ENCODE measurements at regions not wholly inside any gene's neighbourhood (a gene's known extent, or its start where the extent isn't known, plus 50 kb on each side); places are given as distances from the start of the nearest gene placed in this dataset.

DNA sequence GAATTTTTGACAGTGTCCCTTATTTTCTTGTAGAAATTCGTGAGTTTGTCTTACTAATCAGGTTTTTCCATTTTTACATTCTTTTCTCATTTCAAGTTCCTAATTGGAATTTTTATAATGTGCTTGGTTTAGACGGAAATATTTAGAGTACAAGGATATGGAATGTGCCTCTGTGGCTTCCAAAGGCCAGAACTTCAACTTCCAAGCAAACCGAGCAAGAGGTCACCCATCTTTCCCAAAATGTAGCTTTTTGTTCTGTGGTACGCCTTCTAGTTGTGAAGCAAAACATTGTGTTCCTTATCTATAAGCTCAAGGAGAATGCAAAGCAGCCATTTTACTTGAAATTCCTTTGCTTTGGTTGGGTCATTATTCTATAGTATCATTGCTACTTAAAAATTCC is 212.8 kb upstream of the PACRGL start:
- no peaks in the 10 kb centered on the region for H3K79me2 ChIP-seq
- H3K4me1 ChIP-seq, result no peaks in the 10 kb centered on the region
- no peaks in the 10 kb centered on the region for H3K27me3 ChIP-seq (ENCODE audit: control insufficient read depth, insufficient read depth, low read length)
- no peak overlapping the region for H3K4me3 ChIP-seq (ENCODE audit: low read depth, low read length)
- H3K4me2 ChIP-seq (ENCODE audit: low read length), result no peak overlapping the region
- H3K9me3 ChIP-seq (ENCODE audit: control insufficient read depth, low read length), result no peaks in the 10 kb centered on the region
- no peak overlapping the region for H2AFZ ChIP-seq
- H3K27ac ChIP-seq, result no peak overlapping the region
- no peak overlapping the region for H3K9ac ChIP-seq
- no peaks in the 10 kb centered on the region for H3K36me3 ChIP-seq (ENCODE audit: control insufficient read depth, insufficient read depth, low read length)
- TF ChIP-seq, protein P1, sequence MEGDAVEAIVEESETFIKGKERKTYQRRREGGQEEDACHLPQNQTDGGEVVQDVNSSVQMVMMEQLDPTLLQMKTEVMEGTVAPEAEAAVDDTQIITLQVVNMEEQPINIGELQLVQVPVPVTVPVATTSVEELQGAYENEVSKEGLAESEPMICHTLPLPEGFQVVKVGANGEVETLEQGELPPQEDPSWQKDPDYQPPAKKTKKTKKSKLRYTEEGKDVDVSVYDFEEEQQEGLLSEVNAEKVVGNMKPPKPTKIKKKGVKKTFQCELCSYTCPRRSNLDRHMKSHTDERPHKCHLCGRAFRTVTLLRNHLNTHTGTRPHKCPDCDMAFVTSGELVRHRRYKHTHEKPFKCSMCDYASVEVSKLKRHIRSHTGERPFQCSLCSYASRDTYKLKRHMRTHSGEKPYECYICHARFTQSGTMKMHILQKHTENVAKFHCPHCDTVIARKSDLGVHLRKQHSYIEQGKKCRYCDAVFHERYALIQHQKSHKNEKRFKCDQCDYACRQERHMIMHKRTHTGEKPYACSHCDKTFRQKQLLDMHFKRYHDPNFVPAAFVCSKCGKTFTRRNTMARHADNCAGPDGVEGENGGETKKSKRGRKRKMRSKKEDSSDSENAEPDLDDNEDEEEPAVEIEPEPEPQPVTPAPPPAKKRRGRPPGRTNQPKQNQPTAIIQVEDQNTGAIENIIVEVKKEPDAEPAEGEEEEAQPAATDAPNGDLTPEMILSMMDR (IDR thresholded peaks at IDR 0.05), result no peak

DNA sequence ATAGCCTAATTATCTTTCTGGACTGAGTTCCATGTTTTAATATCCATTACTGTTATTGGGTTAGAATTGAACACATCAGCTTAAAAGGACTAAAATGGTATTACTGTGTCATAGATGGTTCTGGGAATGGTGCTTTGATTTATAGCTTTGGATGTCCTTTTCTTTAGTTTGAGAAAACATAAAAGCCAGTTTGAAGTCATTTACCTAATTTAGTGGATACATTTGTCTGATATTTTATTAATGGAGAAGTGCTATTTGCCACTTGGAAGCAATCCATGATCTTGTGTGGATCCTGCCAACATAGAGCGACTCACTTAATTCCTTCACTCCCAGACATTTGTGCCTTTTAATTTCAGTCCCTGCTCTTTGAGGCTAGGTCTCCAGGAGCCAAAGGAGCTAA is 212.4 kb upstream of the PACRGL start:
- Histone ChIP-seq H3K9me3 (ENCODE audit: control insufficient read depth, low read length) (no peaks in the 10 kb centered on the region), H3K9ac (no peak overlapping the region), H3K27ac (no peak overlapping the region), H2AFZ (no peak overlapping the region), H3K4me3 (ENCODE audit: low read depth, low read length) (no peak overlapping the region), H3K4me2 (ENCODE audit: low read length) (no peak overlapping the region), H3K79me2 (no peaks in the 10 kb centered on the region), H3K36me3 (ENCODE audit: control insufficient read depth, insufficient read depth, low read length) (no peaks in the 10 kb centered on the region), H3K4me1 (no peaks in the 10 kb centered on the region), H3K27me3 (ENCODE audit: control insufficient read depth, insufficient read depth, low read length) (no peaks in the 10 kb centered on the region)
- TF ChIP-seq, protein P1 (IDR thresholded peaks at IDR 0.05), result no peak

DNA sequence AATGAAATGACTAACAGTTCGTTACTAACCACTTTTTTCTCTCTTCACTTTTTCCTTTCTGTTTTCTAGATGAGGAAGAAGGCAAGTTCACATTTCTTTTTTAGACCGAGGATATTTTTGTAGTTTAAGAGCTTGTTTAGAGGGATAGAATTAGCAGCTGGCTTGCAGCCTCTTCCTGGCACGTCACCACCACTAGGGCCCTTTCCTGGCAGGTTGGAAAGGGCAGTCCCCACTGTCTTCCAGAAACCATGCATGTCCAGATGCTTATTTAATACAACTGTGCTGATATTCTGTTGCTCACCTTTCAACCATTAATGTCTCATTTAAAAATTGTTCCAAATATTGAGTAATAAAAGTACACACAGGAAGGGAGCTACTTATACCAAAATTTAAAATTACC is 209.5 kb upstream of the PACRGL start:
- H3K79me2 ChIP-seq, result no peaks in the 10 kb centered on the region
- no peak overlapping the region for H2AFZ ChIP-seq
- no peak overlapping the region for H3K4me2 ChIP-seq (ENCODE audit: low read length)
- H3K27ac ChIP-seq, result no peak overlapping the region
- H3K9me3 ChIP-seq (ENCODE audit: control insufficient read depth, low read length), result no peaks in the 10 kb centered on the region
- H3K4me1 ChIP-seq, result no peaks in the 10 kb centered on the region
- TF ChIP-seq, protein P1 (IDR thresholded peaks at IDR 0.05), result no peak
- H3K36me3 ChIP-seq (ENCODE audit: control insufficient read depth, insufficient read depth, low read length), result no peaks in the 10 kb centered on the region
- no peak overlapping the region for H3K9ac ChIP-seq
- no peaks in the 10 kb centered on the region for H3K27me3 ChIP-seq (ENCODE audit: control insufficient read depth, insufficient read depth, low read length)
- H3K4me3 ChIP-seq (ENCODE audit: low read depth, low read length), result no peak overlapping the region

DNA sequence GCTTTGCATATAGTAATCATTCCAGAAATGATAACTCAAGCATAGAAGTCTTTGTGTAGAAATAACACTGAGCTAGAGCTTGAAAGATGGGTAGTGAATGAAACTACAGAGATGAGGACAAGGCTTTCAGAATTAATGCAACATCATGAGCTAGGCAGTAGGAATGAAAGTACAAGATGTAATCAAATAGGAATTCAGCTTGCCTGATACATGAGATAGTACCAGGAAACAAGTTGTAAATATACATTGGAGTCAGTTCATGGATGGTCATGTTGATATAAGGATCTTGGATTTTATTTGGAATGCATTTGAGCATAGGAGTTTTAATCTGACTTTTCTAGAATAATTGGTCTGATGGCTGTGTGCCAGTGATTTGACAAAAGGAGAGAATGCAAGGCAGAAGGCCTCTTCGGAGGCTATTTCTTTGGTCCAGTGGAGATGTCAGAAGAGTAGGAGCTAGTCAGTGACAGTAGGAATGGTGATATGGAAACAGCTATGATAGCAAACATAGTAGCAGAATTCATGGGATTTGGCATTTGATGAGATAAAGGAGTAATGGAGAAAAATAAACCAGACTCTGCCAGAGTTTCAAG is 206.4 kb upstream of the PACRGL start:
- no peak overlapping the region for H3K27ac ChIP-seq
- H3K4me1 ChIP-seq, result no peaks in the 10 kb centered on the region
- no peaks in the 10 kb centered on the region for H3K79me2 ChIP-seq
- H3K9ac ChIP-seq, result no peak overlapping the region
- H3K4me2 ChIP-seq (ENCODE audit: low read length), result no peak overlapping the region
- no peak overlapping the region for H3K4me3 ChIP-seq (ENCODE audit: low read depth, low read length)
- no peak overlapping the region for H2AFZ ChIP-seq
- no peaks in the 10 kb centered on the region for H3K9me3 ChIP-seq (ENCODE audit: control insufficient read depth, low read length)
- H3K36me3 ChIP-seq (ENCODE audit: control insufficient read depth, insufficient read depth, low read length), result no peaks in the 10 kb centered on the region
- TF ChIP-seq, protein P1 (IDR thresholded peaks at IDR 0.05), result no peak
- H3K27me3 ChIP-seq (ENCODE audit: control insufficient read depth, insufficient read depth, low read length), result no peaks in the 10 kb centered on the region

DNA sequence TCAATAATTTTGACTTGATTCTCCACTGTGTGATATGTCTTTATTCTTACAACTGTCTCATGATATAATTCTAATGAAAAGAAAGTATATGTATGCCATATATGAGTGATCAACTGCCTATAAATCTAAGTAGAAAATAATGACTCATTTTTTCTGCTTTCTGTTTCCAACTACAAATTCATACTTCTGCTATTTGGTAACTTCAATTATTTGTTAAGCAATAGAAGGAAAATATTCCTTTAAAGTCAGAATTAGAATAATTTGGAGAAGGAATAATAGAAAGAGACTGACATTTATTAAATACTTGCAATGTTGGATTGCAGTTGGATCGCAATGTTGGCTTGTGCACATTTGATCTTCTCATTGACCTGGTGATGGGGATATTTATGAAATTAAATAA is 204.2 kb upstream of the PACRGL start:
- no peak overlapping the region for H3K9ac ChIP-seq

More for the DNA sequence above, 204.2 kb upstream of the PACRGL start:
- no peaks in the 10 kb centered on the region for H3K4me1 ChIP-seq
- no peak overlapping the region for H3K27ac ChIP-seq
- H2AFZ ChIP-seq, result no peak overlapping the region
- H3K9me3 ChIP-seq (ENCODE audit: control insufficient read depth, low read length), result no peaks in the 10 kb centered on the region
- H3K4me3 ChIP-seq (ENCODE audit: low read depth, low read length), result no peak overlapping the region
- H3K4me2 ChIP-seq (ENCODE audit: low read length), result no peak overlapping the region
- TF ChIP-seq, protein P1 (IDR thresholded peaks at IDR 0.05), result no peak
- H3K27me3 ChIP-seq (ENCODE audit: control insufficient read depth, insufficient read depth, low read length), result no peaks in the 10 kb centered on the region
- no peaks in the 10 kb centered on the region for H3K36me3 ChIP-seq (ENCODE audit: control insufficient read depth, insufficient read depth, low read length)
- H3K79me2 ChIP-seq, result no peaks in the 10 kb centered on the region

Data from parathyroid adenoma (tissue), 2 donors.